ENCODE measurements at regions not wholly inside any gene's neighbourhood (a gene's known extent, or its start where the extent isn't known, plus 50 kb on each side); places are given as distances from the start of the nearest gene placed in this dataset.

- no peak for TF ChIP-seq POLR2AphosphoS5 (IDR thresholded peaks at IDR 0.05; ENCODE audit: low read depth, low read length)
- no peak for TF ChIP-seq POLR2A (IDR thresholded peaks at IDR 0.05; ENCODE audit: low read depth, low read length)
- no peak for TF ChIP-seq TAF1 (IDR thresholded peaks at IDR 0.05; ENCODE audit: low read depth, low read length)
- no peak for TF ChIP-seq POU2F2 (IDR thresholded peaks at IDR 0.05; ENCODE audit: low read depth, low read length)
- TF ChIP-seq SPI1 (IDR thresholded peaks at IDR 0.05; ENCODE audit: low read depth, low read length) = no peak
- TF ChIP-seq PAX5 (IDR thresholded peaks at IDR 0.05; ENCODE audit: insufficient read depth, low read length, severe bottlenecking) = no peak
Observed at GRCh38 chr2:217163987-217164386, 304.1 kb upstream of the TNP1 start.
